Urothelium cell line (cell line): ENCODE measurements at regions not wholly inside any gene's neighbourhood (a gene's known extent, or its start where the extent isn't known, plus 50 kb on each side); places are given as distances from the start of the nearest gene placed in this dataset.
"Not testable (repeated sequence)": the region's sequence is repeated elsewhere in the genome, so short reads cannot be mapped to it uniquely, and the experiment has no call there.

Experiments
- DNase-seq: peaks from one replicate; pipeline ENCODE4 v3.0.0; 2011; ENCODE audit warnings: low spot score, mixed read lengths
- FAIRE-seq: peaks from 2 replicates; lab custom pipeline; 2011; peaks lifted over from hg19 to GRCh38; lab: Jason Lieb, UNC

DNA sequence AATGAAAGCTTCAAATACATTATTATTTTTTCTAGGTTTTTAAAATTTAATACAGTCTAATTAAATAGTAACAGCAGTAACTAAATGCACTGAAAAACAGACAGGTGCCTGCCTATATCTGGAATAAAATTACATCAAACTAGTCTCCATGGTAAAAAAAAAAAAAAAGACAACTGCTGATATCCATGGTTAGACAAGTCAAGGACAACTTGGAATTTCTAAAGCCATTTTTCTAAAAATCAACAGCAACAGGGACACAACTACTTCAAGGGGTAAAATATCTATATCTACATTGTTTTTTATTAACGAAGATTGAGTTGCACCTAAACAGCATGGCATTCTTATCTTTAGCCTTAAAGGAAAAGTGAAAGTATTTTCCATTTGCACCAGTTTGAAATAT, 74.7 kb upstream of the VPREB1 start:
- DNase-seq: no peak
- FAIRE-seq: no peak

DNA sequence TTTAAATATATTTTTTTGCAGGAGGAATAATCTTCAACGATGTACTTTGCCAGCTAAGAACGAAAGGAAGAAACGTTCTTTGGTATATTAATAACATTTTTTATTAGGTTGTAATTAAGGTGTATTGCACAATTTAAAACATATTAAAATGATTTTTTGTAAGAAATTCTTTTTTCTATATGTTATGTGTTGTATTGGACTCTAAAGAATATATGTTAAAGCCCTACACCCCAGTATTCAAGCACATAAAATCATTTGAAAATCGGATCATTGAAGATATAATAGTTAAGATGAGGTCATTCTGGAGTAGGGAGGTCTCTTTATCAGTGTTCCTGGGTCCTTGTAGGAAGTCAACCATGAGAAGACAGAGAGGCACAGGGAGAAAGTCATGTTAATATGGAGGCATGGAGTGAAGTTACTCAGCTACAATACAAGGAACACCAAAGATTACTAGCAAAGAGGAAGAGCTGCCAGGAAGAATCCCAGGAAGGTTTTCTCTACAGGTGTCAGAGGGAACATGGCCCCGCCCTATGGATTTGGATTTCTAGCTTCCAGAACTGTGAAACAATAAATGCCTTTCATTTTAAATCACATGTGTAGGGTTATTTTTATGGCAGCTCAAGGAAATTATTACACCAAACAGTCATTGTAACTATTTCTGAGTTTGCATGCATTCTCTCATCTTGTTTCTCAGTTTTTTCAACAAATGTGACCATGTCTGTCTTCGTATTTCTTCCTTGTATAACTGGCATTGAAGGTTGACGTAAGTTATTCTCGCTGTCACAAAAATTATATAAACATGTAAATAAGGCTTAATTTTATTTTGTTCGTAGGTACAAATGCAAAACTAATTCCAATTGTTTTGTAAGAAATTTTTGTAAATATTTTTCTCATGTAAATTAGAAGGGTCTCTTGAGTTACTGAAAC, 75.4 kb upstream of the VPREB1 start:
- no peak for DNase-seq
- no peak for FAIRE-seq

DNA sequence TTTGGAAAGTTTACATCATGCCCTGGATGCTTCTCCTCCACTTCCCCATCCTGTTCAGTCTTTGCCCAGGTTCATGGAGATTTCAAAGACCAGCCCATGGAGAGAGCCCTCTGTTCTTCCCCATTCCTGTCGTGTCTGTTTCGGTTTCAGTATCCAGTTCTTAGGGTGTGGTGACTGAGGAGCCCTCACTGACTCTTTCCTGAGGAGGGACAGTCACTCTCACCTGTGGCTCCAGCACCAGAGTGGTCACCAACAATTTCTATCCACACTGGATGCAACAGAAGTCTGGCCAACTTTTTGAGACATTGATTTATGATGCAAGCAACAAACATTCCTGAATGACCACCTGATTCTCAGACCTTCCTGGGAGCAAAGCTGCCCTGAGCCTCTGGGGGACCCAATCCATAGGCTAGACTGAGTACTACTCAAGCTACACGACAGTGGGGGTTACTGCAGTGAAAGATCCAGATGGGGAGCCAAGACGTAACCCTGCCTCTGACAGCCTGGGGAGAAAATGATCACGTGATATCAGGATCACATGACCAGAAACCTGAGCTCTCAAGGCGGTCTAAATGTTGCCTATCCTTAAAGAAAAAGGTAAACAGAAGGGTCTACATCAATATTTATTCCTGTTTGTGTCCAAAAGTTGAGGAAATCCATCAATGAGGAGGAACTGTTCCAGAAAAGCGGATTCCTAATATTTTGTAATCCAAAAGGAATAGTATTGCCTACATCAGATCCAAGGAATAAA, 76.2 kb upstream of the VPREB1 start:
- DNase-seq (peak; percentile 68), FAIRE-seq (peak; percentile 92)

DNA sequence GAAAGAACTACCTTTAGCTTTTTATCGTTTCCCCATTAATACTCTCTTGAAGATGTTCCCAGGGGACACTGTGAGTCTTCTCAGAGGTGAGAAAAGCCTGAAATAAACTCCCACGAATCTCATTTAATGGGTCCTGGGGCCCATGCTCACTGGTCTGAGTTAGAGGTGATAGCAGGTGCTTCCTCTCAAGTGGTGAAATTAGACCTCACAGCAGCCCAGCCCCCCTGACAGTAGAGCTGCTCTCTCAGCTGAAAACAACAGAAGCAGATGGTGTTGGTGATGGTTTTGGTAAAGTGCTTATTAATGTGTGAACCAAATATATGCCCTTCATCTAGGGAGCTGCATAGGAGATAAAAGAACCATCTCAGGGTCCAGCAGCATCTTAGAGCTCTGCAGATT, 76.8 kb upstream of the VPREB1 start:
- no peak for DNase-seq
- FAIRE-seq: no peak

DNA sequence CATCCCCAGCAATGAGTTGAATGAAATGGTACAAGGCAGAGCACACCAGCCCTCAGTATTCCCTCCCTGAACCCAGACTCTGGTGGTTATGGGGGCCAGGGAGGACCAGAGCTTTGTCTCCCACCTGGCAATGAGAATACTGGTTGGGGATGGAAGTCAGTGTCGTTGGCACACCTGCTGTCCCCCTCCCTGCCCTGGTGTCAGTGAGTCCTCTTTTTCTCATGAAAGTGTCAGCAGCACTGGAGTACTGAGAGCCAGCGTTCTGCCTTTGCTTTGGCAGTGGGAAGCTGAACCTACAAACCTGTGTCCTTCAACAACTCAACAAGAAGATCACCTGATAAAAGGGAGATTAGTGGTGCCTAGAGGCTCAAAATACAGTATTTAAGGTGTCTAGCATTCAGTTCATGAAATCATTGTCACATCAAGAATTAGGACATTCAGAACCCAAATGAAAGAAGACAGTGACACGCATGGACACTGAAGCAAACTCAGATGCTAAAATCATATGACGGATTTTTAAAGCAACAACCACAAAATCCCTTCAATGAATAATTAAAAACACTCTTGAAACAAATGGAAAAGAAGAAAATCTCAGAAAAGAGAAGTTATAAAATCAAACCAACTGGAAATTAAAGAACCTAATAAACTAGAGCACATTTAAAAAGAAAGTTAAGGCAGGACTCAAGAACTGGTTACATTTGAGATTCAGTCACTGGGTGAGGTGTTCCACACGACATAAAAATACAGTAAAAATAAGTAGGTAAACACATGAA, 77.5 kb upstream of the VPREB1 start:
- DNase-seq (no peak), FAIRE-seq (peak; percentile 9)

DNA sequence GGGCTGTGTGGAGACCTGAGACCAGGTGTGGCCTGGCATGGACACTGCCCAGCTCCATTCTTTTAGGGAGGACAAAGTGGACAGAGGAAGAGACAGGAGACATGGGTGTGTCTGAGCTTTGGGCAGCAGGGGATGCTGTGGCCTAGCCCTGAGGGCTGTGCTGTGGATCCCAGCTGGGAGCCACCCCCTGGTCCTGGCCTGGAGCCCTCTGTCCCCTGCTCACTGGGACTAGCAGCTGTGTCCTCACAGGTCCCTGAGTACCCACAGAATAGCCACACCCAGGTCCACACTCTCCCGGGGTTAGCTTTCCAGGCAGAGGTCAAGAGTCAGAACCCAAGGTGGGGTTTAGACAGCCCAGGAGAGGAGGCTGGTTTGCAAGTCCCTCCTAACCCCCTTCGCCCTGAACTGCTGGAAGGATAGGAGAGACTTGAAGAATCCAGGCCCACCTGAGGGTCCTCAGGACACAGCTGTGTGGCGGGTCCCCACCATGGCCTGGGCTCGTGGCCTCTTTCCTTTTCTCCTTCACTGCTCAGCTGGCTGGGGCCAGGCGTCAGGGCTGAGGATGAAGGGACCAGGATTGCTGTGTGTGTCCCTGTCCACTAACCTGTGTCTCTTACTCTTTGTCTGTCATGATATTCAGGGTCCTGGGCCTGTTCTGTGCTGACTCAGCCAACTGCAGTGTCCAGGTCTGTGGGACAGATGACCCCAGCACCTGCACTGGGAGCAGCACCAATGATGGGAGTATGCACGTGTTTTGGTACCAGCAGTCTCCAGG, 78.5 kb upstream of the VPREB1 start:
- no peak for FAIRE-seq

DNA sequence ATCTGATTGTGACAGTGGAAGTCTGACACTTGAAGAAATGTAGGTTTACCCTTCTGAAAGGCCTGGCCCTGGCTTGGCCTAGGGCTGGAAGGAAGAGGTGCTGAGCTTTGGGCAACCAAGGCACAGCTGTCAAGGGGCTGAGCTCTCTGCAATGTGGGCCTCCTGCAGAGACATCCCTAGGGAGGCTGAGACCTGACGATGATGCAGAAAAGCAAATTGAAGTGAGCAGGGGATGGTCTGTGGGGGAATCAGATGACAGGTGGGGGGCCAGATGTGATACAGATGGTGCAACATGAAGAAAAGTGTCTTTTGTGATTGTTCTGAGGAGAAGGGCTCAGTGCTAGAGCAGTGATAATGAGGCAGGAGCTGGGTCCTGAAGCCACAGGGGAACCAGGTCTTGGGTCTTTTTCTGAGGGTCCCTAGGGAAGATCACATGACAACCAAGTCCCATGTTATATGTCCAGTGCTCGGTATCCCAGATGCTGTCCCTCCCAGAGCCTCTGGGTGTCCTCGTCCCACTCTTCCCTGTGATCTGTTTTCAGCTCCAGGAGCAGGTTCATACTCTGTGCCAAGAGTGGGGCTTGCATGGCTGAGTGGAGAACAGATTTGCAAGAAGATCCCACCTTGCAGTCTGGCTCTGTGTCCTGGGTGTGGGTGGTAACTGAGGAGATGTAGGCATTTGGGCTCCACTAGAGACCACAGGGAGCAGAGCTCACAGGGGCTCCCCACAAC, 79.9 kb upstream of the VPREB1 start:
- FAIRE-seq (no peak), DNase-seq (no peak)

More for the DNA sequence above, 78.5 kb upstream of the VPREB1 start:
- no peak for DNase-seq

DNA sequence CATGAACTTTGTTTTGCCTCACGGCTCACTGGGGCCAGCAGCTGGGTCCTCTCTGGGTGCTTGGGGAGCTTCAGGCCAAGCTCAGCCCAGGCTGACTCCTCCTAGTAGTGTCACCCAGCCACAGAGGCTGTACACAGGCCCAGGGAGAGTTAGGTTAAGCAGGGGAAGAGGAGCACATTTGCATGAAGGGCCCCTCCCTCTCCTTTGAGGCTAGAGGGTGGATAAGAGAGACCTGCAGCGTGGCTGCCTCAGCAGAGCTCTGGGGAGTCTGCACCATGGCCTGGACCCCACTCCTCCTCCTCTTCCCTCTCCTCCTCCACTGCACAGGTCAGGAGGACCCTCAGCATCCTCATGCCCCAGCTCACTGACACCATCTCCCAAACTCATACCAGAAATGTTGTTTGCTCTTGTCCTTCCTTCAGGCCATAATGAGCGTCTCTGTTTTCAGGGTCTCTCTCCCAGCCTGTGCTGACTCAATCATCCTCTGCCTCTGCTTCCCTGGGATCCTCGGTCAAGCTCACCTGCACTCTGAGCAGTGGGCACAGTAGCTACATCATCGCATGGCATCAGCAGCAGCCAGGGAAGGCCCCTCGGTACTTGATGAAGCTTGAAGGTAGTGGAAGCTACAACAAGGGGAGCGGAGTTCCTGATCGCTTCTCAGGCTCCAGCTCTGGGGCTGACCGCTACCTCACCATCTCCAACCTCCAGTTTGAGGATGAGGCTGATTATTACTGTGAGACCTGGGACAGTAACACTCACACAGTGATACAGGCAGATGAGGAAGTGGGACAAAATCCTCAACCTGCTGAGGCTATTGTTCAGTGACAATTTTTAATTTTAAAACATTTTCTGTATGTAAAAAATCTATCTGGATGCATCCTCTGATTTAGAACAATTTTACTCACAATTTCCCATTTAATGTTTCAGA, 82.4 kb upstream of the VPREB1 start:
- FAIRE-seq (peak; percentile 84), DNase-seq (no peak)

DNA sequence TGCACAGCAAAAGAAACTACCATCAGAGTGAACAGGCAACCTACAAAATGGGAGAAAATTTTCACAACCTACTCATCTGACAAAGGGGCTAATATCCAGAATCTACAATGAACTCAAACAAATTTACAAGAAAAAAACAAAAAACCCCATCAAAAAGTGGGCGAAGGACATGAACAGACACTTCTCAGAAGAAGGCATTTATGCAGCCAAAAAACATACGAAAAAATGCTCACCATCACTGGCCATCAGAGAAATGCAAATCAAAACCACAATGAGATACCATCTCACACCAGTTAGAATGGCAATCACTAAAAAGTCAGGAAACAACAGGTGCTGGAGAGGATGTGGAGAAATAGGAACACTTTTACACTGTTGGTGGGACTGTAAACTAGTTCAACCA, 83.8 kb upstream of the VPREB1 start:
- DNase-seq, FAIRE-seq: not testable (repeated sequence)

DNA sequence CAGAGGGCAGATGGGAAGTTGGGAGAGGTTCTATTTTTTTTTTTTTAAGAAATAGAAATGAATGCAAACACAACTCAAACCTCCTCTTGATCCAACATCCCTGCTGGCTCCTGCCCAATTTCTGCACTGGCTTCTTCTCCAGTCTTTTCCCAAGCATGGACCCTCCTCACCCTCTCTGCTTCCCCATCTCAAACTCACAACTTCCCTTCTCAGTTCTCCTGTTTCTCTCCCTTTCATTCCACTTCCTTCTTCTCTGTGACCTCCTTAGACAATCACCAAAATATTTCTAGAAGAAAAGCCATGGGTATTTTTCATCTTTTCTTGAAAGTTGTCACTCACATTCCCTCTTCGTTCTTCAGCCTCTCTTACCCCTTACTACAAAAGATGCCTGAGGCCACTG, 85.2 kb upstream of the VPREB1 start:
- DNase-seq (no peak), FAIRE-seq (no peak)

DNA sequence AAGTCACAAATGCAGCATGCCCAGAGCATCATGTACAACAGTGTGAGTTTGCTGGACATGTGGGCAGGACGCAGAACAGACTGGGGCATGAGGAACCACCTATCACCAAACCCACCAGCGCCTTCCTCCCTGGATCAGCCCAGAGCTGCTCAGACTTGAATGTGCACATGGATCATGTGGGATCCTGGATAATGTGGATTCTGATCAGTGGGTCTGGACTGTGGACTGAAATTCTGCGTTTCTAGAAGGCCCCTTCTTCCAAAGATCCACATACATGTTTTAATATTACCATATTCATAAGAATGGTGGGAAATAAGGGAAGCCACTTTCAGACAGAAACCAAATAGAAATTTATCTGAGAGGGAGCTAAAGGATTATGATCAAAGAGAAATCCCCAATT, 85.6 kb upstream of the VPREB1 start:
- FAIRE-seq: peak; percentile 13

DNA sequence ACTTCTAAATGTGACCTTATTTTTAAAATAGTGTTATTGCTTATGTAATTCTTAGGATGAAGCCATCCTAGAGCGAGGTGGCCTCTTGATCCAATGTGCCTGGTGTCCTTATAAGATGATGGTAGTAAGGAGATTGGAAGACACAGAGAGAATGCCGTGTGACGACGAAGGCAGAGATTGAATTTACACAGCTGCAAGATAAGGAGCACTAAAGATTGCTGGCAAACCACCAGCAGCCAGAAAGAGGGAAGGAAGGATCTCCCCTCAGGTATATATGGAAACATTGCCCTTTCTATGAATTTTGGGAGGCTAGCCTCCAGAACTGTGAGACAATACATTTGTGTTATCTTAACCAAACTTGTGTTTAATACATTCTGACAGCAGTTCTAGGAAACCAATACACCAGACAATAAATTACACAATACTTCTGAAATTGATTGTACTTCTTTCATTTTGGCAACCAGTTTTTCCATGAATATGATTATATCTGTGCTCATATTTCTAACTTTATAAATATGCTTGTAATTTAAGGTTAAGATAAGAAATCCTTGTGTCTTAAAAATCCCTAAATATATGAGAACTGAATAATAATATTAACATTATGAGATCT, 86.3 kb upstream of the VPREB1 start:
- DNase-seq (no peak), FAIRE-seq (peak; percentile 59)

More for the DNA sequence above, 85.6 kb upstream of the VPREB1 start:
- no peak for DNase-seq

DNA sequence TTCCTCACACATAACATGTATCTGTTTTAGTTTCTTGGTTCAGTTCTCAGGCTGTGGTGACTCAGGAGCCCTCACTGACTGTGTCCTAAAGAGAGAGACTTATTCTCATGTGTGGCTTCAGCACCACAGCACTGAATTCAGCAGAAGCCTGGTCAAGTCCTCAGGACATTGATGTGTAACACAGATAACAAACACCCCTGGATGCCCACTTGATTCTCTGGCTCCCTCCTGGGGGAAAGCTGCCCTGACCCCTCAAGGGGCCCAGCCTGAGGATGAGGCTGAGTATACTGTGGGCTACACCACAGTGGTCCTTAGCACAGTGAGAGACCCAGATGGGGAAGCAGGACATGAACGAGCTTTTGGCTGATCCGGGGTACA, 87.2 kb upstream of the VPREB1 start:
- DNase-seq: no peak
- FAIRE-seq: peak; percentile 83

DNA sequence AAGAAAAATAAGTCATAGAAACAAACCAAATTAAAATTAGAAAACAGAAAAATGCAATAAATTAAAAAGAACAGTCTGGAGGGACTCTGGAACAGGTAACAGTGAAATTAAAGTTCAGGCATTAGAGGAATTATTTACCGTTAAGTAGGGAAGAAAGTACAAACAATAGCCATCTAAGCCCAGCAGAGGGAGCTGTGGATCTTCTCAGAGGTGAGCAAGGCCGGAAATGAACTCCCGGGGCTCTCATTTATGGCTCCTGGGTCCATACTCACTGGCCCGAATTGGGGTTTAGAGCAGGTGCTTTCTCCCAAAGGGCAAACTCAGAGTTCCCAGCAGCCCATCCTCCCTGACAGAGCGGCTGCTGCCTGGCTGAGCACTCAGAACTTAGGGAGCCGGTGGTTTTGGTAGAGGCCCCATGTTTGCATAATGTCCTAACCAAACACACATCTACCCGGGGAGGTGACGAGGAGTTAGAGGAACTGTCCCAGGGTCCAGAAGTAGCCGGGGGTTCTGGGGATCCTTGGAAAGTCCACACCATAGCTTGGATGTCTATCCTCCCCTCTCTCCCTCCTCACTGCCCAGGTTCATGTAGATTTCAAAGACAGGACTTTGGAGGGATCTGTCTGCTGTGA, 87.8 kb upstream of the VPREB1 start:
- DNase-seq: peak; percentile 89
- peak; percentile 30 for FAIRE-seq

DNA sequence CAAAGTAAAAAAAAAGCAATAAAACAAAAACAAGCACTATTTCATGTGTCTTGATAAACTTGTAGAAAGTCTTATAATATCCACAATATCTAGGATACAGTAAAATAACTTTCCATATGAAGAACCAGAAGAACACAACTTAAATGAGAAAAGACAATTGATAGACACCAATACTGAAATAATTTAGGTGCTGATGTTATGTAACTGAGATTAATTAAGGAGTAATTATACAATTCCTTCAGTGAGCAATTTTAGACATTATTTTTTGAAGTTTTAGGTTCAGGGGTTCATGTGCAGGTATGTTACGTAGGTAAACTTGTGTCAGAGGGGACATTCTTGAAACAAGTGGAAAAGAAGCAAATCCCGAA, 88.3 kb upstream of the VPREB1 start:
- FAIRE-seq (no peak), DNase-seq (no peak)

DNA sequence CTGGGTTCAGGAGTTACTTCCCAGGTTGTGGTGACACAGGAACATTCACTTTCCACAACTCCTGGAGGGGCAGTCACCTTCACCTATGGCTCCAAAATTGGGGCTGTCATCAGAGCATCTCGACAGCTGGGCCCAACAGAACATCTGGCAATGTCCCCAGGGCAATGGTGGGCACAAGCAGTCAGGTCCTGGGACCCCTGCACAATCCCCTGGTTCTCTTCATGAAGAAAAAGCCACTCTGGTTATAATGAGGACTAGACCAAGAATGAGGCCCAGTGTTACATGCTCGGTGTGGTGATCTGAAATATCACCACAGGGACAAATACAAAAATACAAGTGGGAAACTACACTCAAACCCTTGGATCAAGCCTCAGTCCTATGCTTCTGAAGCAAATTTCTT, 89.0 kb upstream of the VPREB1 start:
- FAIRE-seq (no peak), DNase-seq (no peak)

DNA sequence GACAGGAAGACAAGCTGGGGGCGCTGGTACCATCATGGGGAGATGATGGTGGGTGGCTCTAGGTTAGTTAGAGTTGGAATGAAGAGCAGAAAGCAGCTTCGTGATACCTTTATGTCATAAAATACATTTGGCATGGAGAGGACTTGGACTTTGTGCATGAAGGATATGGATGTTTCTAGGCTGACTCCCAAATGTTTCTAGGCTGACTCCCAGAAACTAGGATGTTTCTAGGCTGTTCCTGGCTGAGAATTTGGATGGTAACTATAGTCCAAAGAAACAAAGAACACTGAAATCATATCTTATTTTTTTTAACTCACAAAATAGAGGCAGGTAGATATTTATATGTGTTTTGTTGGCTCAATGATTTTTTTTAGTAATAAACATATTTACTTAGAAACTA, 89.4 kb upstream of the VPREB1 start:
- FAIRE-seq (peak; percentile 71), DNase-seq (no peak)

DNA sequence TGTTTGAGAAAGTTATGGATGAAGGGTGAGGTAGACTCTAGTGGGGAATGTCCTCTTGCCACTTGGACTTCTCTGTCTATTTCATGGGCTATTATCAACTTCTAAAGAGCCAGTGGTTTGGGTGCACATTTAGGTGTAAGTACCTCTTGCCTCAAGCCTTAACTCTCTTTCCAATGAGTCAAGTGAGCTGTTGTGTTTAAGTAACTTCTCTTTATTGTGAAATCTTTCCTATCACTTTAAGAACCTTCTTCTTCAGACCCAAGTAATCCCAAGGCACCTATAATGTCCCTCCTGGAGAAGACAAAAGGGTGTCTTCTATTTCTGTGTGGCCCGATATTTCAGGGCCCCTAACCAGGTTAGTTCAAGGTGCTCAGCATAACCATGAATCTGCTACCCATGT, 90.5 kb upstream of the VPREB1 start:
- no peak for DNase-seq
- no peak for FAIRE-seq
